WTC11 (cell line): ENCODE measurements at regions not wholly inside any gene's neighbourhood (a gene's known extent, or its start where the extent isn't known, plus 50 kb on each side); places are given as distances from the start of the nearest gene placed in this dataset.

ENCODE experiments used
- ATF1 ChIP-seq: sonication (generic); formaldehyde crosslinking; IDR thresholded peaks from 2 replicates; pipeline ENCODE4 v1.8.1; 2023; ENCODE audit warnings: mild to moderate bottlenecking, moderate library complexity, missing genetic modification reagents
- ESRRA ChIP-seq: sonication (generic); formaldehyde crosslinking; IDR thresholded peaks from 2 replicates; pipeline ENCODE4 v1.8.1; 2022; ENCODE audit warnings: mild to moderate bottlenecking, missing genetic modification reagents, borderline replicate concordance
- GABPB1 ChIP-seq: sonication (generic); formaldehyde crosslinking; IDR thresholded peaks from 2 replicates; pipeline ENCODE4 v1.8.1; 2023; ENCODE audit warnings: mild to moderate bottlenecking, missing genetic modification reagents
- JAZF1 ChIP-seq: fragments of 250-450 bp; sonication (Bioruptor Pico); IDR thresholded peaks from 2 replicates; pipeline ENCODE4 v1.9.0; 2021; ENCODE audit warnings: moderate library complexity, mild to moderate bottlenecking, inconsistent platforms
- MYBL2 ChIP-seq: sonication (generic); formaldehyde crosslinking; IDR thresholded peaks from 2 replicates; pipeline ENCODE4 v1.8.1; 2023; ENCODE audit warnings: mild to moderate bottlenecking, moderate library complexity, missing genetic modification reagents
- SP1 ChIP-seq: sonication (generic); formaldehyde crosslinking; conservative IDR thresholded peaks from 2 replicates; pipeline ENCODE4 v1.8.1; 2022; ENCODE audit warnings: missing genetic modification reagents
- ZBTB21 ChIP-seq: sonication (generic); formaldehyde crosslinking; IDR thresholded peaks from 2 replicates; pipeline ENCODE4 v1.8.1; 2023; ENCODE audit warnings: mild to moderate bottlenecking, missing genetic modification reagents, borderline replicate concordance
- ZNF416 ChIP-seq: fragments of 250-450 bp; sonication (Bioruptor Pico); IDR thresholded peaks from 2 replicates; pipeline ENCODE4 v1.9.0; 2021; ENCODE audit warnings: mild to moderate bottlenecking, inconsistent platforms
- TF ChIP-seq, protein P1 (sequence below): fragments of 200-600 bp; IDR thresholded peaks from 2 replicates; pipeline ENCODE4 v1.8.0; 2022; ENCODE audit warnings: antibody characterized with exemption
- TF ChIP-seq, protein P2 (sequence below): sonication (generic); formaldehyde crosslinking; conservative IDR thresholded peaks from 2 replicates; pipeline ENCODE4 v1.8.1; 2022; ENCODE audit warnings: mild to moderate bottlenecking, missing genetic modification reagents
- TF ChIP-seq, protein P3 (sequence below): sonication (generic); formaldehyde crosslinking; IDR thresholded peaks from 2 replicates; pipeline ENCODE4 v1.8.1; 2022; ENCODE audit warnings: missing genetic modification reagents, borderline replicate concordance
- TF ChIP-seq, protein P4 (sequence below): sonication (generic); formaldehyde crosslinking; IDR thresholded peaks from 2 replicates; pipeline ENCODE4 v1.8.1; 2023; ENCODE audit warnings: mild to moderate bottlenecking, missing genetic modification reagents, moderate library complexity

DNA sequence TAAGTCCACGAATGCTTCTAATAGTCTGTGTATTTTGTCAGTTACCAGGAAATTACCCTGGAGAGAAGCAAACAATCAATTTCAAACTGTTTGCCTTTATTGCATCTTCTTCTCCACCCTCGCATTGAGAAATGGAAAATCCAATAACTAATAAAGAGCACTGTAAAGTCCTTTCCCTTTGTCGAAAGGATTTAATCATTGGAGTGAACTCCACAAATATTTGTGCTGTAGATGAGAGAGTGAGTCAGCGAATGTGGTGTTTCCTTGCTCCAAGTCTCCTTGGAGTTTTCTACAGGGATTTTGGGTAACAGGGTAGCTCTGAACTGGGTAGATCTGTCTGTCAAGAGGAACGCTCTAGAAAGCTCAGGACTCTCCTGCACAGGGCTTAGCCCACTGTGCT, 240.2 kb downstream of the KCNS3 start:
- TF ChIP-seq, protein P1, sequence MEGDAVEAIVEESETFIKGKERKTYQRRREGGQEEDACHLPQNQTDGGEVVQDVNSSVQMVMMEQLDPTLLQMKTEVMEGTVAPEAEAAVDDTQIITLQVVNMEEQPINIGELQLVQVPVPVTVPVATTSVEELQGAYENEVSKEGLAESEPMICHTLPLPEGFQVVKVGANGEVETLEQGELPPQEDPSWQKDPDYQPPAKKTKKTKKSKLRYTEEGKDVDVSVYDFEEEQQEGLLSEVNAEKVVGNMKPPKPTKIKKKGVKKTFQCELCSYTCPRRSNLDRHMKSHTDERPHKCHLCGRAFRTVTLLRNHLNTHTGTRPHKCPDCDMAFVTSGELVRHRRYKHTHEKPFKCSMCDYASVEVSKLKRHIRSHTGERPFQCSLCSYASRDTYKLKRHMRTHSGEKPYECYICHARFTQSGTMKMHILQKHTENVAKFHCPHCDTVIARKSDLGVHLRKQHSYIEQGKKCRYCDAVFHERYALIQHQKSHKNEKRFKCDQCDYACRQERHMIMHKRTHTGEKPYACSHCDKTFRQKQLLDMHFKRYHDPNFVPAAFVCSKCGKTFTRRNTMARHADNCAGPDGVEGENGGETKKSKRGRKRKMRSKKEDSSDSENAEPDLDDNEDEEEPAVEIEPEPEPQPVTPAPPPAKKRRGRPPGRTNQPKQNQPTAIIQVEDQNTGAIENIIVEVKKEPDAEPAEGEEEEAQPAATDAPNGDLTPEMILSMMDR, result no peak
- TF ChIP-seq ZBTB21 (CRISPR knock-in tag) (no peak), ESRRA (CRISPR knock-in tag) (no peak), JAZF1 (CRISPR knock-in tag) (no peak), SP1 (no peak), MYBL2 (CRISPR knock-in tag) (no peak), ATF1 (CRISPR knock-in tag) (no peak), ZNF416 (CRISPR knock-in tag) (no peak), GABPB1 (CRISPR knock-in tag) (no peak)
- TF ChIP-seq, protein P2, sequence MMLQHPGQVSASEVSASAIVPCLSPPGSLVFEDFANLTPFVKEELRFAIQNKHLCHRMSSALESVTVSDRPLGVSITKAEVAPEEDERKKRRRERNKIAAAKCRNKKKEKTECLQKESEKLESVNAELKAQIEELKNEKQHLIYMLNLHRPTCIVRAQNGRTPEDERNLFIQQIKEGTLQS, result no peak
- TF ChIP-seq, protein P3, sequence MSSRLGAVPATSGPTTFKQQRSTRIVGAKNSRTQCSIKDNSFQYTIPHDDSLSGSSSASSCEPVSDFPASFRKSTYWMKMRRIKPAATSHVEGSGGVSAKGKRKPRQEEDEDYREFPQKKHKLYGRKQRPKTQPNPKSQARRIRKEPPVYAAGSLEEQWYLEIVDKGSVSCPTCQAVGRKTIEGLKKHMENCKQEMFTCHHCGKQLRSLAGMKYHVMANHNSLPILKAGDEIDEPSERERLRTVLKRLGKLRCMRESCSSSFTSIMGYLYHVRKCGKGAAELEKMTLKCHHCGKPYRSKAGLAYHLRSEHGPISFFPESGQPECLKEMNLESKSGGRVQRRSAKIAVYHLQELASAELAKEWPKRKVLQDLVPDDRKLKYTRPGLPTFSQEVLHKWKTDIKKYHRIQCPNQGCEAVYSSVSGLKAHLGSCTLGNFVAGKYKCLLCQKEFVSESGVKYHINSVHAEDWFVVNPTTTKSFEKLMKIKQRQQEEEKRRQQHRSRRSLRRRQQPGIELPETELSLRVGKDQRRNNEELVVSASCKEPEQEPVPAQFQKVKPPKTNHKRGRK (CRISPR knock-in tag), result no peak
- TF ChIP-seq, protein P4, sequence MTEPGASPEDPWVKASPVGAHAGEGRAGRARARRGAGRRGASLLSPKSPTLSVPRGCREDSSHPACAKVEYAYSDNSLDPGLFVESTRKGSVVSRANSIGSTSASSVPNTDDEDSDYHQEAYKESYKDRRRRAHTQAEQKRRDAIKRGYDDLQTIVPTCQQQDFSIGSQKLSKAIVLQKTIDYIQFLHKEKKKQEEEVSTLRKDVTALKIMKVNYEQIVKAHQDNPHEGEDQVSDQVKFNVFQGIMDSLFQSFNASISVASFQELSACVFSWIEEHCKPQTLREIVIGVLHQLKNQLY (CRISPR knock-in tag), result no peak
